Cardiac muscle cell (in vitro differentiated cells and primary cell): ENCODE measurements at regions not wholly inside any gene's neighbourhood (a gene's known extent, or its start where the extent isn't known, plus 50 kb on each side); places are given as distances from the start of the nearest gene placed in this dataset.

Experiments used
- DNase-seq, 2 donors: peaks; one replicate each; pipeline versions ENCODE4 v3.0.0 to v3.0.0-alpha.2; 2010 to 2017; ENCODE audit warnings: low read depth in 1 of 2, low spot score in 1 of 2
- H3K27ac ChIP-seq: fragments of 200-600 bp; sonication (generic); 2 replicates; pipeline ENCODE4 v1.5.1; 2016
- H3K27me3 ChIP-seq: fragments of 200-600 bp; sonication (generic); 2 replicates; pipeline ENCODE4 v1.6.0; 2016; ENCODE audit warnings: control low read depth
- H3K36me3 ChIP-seq: fragments of 200-600 bp; sonication (generic); 2 replicates; pipeline ENCODE4 v1.5.1; 2016; ENCODE audit warnings: control low read depth
- H3K4me1 ChIP-seq: fragments of 200-600 bp; sonication (generic); 2 replicates; pipeline ENCODE4 v1.8.1; 2017; ENCODE audit warnings: low read depth, mild to moderate bottlenecking, mixed run types
- H3K4me3 ChIP-seq: fragments of 200-600 bp; sonication (generic); 2 replicates; pipeline ENCODE4 v1.5.1; 2016; ENCODE audit warnings: mild to moderate bottlenecking
- H3K9me3 ChIP-seq: fragments of 200-600 bp; sonication (generic); 2 replicates; pipeline ENCODE4 v1.5.1; 2017; ENCODE audit warnings: low read depth, mild to moderate bottlenecking, control low read depth
- CTCF ChIP-seq: IDR thresholded peaks from 2 replicates; pipeline ENCODE4 v1.5.1; 2012; ENCODE audit warnings: low read depth, mild to moderate bottlenecking, low read length

GRCh38 chr7:124324262-124324661 is 291.4 kb upstream of the TMEM229A start:
- Histone ChIP-seq H3K36me3 (no peaks in the 10 kb centered on the region), H3K4me1 (no peaks in the 10 kb centered on the region), H3K9me3 (no peaks in the 10 kb centered on the region), H3K27ac (no peak overlapping the region), H3K4me3 (no peak overlapping the region), H3K27me3 (peaks cover 5% of the 10 kb centered on the region)
- no peak for TF ChIP-seq CTCF
- DNase-seq, result no peak

GRCh38 chr7:124323597-124323996 is 290.7 kb upstream of the TMEM229A start:
- Histone ChIP-seq H3K27me3 (peaks cover 2% of the 10 kb centered on the region), H3K4me1 (no peaks in the 10 kb centered on the region), H3K27ac (no peak overlapping the region), H3K36me3 (no peaks in the 10 kb centered on the region), H3K9me3 (no peaks in the 10 kb centered on the region), H3K4me3 (no peak overlapping the region)
- no peak for TF ChIP-seq CTCF
- DNase-seq, result no peak

DNA sequence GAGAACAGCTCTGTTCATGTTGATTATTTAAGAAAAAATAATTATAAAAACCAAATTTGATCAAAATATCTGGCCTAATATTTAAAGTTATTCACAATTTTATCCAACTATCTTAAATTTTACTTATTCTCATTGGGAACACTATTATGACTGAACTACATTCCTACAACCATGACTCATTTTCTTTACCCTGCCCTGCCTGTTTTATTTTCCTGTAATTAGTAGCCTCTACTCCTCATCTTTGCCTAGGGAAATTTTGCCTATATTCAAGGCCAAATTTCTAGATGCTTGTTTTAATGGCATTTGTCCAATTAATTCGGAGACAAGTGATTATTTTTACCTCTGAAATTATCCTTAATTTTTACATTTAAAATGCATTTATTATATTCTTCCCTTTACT is 289.7 kb upstream of the TMEM229A start:
- Histone ChIP-seq H3K27ac (no peak overlapping the region), H3K4me3 (no peak overlapping the region), H3K9me3 (no peaks in the 10 kb centered on the region), H3K4me1 (no peaks in the 10 kb centered on the region), H3K36me3 (no peaks in the 10 kb centered on the region), H3K27me3 (no peaks in the 10 kb centered on the region)
- no peak for TF ChIP-seq CTCF
- DNase-seq, result no peak

- H3K4me1 ChIP-seq, result no peaks in the 10 kb centered on the region
- H3K36me3 ChIP-seq, result no peaks in the 10 kb centered on the region
- H3K27me3 ChIP-seq, result no peaks in the 10 kb centered on the region
- H3K27ac ChIP-seq, result no peak overlapping the region
- no peak overlapping the region for H3K4me3 ChIP-seq
- no peaks in the 10 kb centered on the region for H3K9me3 ChIP-seq
- no peak for TF ChIP-seq CTCF
- no peak for DNase-seq
Observed at GRCh38 chr7:124318721-124319450, 286.0 kb upstream of the TMEM229A start.

DNA sequence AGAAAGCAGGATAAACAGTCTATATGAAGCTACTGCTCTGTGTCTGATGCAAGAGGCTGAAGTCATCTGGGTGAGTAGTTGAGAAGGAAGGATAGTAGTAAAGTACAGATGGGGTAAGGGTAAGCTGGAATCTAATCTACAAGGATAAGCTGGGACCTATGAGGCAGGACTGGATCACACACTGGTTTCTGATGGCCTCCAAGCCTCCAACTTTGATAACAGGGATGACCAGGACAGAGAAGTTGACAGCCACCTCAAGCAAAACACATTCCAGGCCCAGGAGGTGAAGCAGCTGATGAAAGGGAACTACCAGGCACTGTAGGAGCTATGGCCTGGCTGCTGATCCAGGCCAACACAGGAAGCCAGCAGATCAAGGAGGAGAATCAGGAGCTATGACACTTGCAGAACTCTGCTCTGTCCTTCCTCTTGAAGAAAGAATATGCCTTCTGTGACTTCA is 278.1 kb upstream of the TMEM229A start:
- peak in 1 of 2 donors; percentile 14 for DNase-seq
- H3K36me3 ChIP-seq, result no peaks in the 10 kb centered on the region
- H3K27ac ChIP-seq, result no peak overlapping the region
- TF ChIP-seq CTCF, result no peak
- H3K4me1 ChIP-seq, result no peaks in the 10 kb centered on the region
- no peaks in the 10 kb centered on the region for H3K27me3 ChIP-seq
- no peaks in the 10 kb centered on the region for H3K9me3 ChIP-seq
- H3K4me3 ChIP-seq, result no peak overlapping the region

- Histone ChIP-seq H3K4me3 (no peak overlapping the region), H3K4me1 (no peaks in the 10 kb centered on the region)
- DNase-seq, result no peak
Observed at GRCh38 chr7:124308384-124308783, 275.5 kb upstream of the TMEM229A start.

More at GRCh38 chr7:124308384-124308783, 275.5 kb upstream of the TMEM229A start:
- no peaks in the 10 kb centered on the region for H3K36me3 ChIP-seq
- no peak overlapping the region for H3K27ac ChIP-seq
- TF ChIP-seq CTCF, result no peak
- H3K27me3 ChIP-seq, result no peaks in the 10 kb centered on the region
- H3K9me3 ChIP-seq, result no peaks in the 10 kb centered on the region
